Activated T-helper 2 cell treated with anti-CD3 and anti-CD28 coated beads, Interferon-gamma antibody, Interleukin-2, Interleukin-4, amounts not matched to agents 10 μg/mL and 5 μg/mL and 100 μg/mL, durations not matched to agents 14 hours and 24 hours and 36 hours (primary cell): ENCODE measurements at regions not wholly inside any gene's neighbourhood (a gene's known extent, or its start where the extent isn't known, plus 50 kb on each side); places are given as distances from the start of the nearest gene placed in this dataset.

Source experiments
- DNase-seq: peaks from one replicate; pipeline ENCODE4 v3.0.0; 2021; ENCODE audit warnings: low spot score
- H3K27ac Mint-ChIP-seq: one replicate; pipeline ENCODE4 v1.8.0; 2021; ENCODE audit warnings: mixed read lengths
- H3K27me3 Mint-ChIP-seq: one replicate; pipeline ENCODE4 v1.8.0; 2021; ENCODE audit warnings: low read depth, mixed read lengths
- H3K36me3 Mint-ChIP-seq: one replicate; pipeline ENCODE4 v1.8.0; 2021; ENCODE audit warnings: low read depth, mixed read lengths
- H3K4me1 Mint-ChIP-seq: one replicate; pipeline ENCODE4 v1.8.0; 2021; ENCODE audit warnings: low read depth, mixed read lengths
- H3K4me3 Mint-ChIP-seq: one replicate; pipeline ENCODE4 v1.8.0; 2021; ENCODE audit warnings: low read depth, mild to moderate bottlenecking, moderate library complexity, mixed read lengths
- H3K9me3 Mint-ChIP-seq: one replicate; pipeline ENCODE4 v1.8.0; 2021; ENCODE audit warnings: mixed read lengths
- intact Hi-C: fragments of 100-400 bp; cut with micrococcal nuclease; formaldehyde crosslinking; loops from one replicate; pipeline ENCODE4 v1.15.1; 2023

DNA sequence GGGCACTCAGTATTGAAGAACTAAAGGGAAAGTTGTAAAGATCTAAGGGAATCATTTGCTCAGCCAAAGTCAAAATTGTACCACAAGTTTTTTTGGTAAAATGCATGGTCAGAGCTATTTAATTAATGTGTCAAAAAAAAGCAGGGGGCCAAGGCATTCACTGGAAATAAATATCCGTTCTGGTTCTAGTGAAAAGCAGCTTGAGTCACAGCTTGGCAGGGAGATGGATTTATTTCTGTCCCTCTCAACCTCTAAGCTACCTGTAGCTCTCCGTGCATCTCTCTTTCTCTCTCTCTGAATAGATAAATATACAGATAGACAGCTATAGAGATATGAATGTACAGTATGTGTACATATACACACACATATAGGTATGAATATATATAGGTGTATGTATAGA is 554.4 kb upstream of the TMEM132C start:
- H3K4me3 Mint-ChIP-seq = no peak overlapping the region
- peaks cover 12% of the 10 kb centered on the region for H3K9me3 Mint-ChIP-seq
- DNase-seq = no peak
- no peak overlapping the region for H3K27ac Mint-ChIP-seq
- no peaks in the 10 kb centered on the region for H3K4me1 Mint-ChIP-seq
- H3K27me3 Mint-ChIP-seq = no peaks in the 10 kb centered on the region
- no peaks in the 10 kb centered on the region for H3K36me3 Mint-ChIP-seq
- intact Hi-C loops = no loop called here

DNA sequence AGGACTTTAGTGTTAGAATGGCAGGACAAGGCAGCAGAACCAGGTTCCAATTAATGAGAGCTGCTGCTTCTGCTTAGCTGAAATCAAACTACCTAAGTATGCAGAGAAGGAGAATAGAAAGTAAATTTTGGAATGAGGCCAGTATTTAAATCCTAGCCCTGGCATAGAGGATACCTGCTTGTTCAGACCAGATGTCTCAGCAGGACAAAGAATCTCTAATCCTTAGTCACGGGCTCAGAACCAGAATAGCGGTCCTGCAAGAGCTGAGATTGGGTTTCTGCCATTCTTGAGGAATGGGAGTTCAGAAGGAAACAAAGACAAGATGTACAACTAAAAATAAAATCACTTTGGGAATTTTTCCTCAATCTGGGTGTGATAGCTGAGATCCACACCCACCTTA is 550.8 kb upstream of the TMEM132C start:
- Mint-ChIP-seq H3K36me3 (no peaks in the 10 kb centered on the region), H3K4me3 (no peak overlapping the region), H3K27ac (no peak overlapping the region), H3K27me3 (no peaks in the 10 kb centered on the region), H3K9me3 (peaks cover 11% of the 10 kb centered on the region), H3K4me1 (no peaks in the 10 kb centered on the region)
- intact Hi-C loops = no loop called here
- no peak for DNase-seq

DNA sequence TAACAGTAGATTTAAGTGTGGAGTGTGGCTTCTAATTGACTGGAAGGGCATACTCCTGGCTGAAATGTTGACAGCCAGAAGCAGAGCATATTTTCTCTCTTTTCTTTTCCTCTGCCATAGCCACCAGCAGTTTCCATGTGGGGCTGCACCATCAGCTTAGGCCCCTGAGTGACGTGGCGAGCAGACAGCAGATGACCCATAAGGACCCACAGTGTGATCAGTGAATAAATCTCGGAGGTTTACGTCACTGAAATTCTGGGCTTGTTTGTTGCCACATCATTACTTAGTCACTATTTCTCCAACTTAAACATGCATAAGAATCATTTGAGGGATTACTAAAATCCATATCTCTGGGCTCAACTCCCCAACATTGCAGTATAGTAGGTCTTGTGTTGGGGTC is 549.7 kb upstream of the TMEM132C start:
- H3K36me3 Mint-ChIP-seq = no peaks in the 10 kb centered on the region
- no peaks in the 10 kb centered on the region for H3K27me3 Mint-ChIP-seq
- H3K27ac Mint-ChIP-seq = no peak overlapping the region
- H3K9me3 Mint-ChIP-seq = peaks cover 11% of the 10 kb centered on the region
- no peak overlapping the region for H3K4me3 Mint-ChIP-seq
- no peaks in the 10 kb centered on the region for H3K4me1 Mint-ChIP-seq
- DNase-seq = no peak
- intact Hi-C loops = no loop called here

DNA sequence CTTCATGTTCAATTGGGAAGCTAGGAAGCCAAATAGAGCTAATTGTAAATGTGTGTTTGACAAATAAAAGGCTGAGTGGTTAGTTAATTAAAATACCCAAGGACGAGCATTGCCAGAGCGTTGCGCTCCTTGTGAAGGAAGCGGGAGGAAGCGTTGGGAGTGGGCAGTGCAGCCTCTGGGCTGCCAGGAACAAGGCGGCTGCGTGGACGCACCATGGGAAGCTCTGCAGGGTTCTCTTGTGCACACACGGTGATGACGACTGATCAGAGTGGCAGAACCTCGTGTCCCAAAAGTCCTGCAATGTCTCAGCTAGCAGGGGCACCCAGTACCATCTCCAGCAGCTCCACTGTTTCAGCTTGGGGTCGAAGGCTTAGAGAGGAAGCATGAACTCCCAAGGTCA is 546.6 kb upstream of the TMEM132C start:
- Mint-ChIP-seq H3K36me3 (no peaks in the 10 kb centered on the region), H3K4me3 (no peak overlapping the region), H3K4me1 (no peaks in the 10 kb centered on the region), H3K27me3 (no peaks in the 10 kb centered on the region), H3K9me3 (peaks cover 12% of the 10 kb centered on the region), H3K27ac (no peak overlapping the region)
- intact Hi-C loops = no loop called here
- no peak for DNase-seq

GRCh38 chr12:127722611-127723010 is 544.4 kb upstream of the TMEM132C start:
- Mint-ChIP-seq H3K9me3 (peaks cover 12% of the 10 kb centered on the region), H3K36me3 (no peaks in the 10 kb centered on the region), H3K27me3 (no peaks in the 10 kb centered on the region), H3K4me3 (no peak overlapping the region), H3K4me1 (no peaks in the 10 kb centered on the region), H3K27ac (no peak overlapping the region)
- DNase-seq = no peak
- intact Hi-C loops = no loop called here

GRCh38 chr12:127723251-127723650 is 543.7 kb upstream of the TMEM132C start:
- intact Hi-C loops = no loop called here

DNA sequence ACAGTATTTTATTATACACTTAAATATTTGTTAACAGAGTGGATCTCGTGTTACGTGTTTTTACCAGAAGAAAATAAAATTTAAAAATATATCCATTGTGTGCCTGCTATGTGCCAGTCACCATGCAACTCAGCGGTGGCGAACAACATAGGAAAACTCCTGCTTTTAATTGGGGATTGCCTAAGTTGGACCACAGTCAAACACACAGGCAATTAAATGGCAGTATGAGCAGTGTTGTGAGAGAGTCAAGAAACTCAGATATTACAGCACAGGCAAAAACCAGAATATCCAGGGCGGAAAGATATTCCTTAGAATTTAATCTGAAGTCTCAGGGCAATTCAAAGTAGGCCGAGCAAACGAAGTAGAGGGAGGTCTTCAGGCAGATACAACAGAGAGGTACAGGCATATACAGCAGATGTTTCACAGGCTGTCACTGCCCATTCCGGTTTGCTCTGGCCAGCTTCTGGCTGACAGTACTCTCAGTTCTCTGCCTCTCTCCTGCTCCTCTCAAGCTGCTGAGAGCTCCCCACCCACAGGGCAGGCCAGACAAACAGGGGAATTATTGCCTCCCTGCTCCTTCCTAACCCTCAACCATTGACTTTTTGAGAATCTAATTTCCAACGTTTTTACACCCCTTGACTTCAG is 540.2 kb upstream of the TMEM132C start:
- intact Hi-C loops = no loop called here
- no peak for DNase-seq
- no peaks in the 10 kb centered on the region for H3K36me3 Mint-ChIP-seq
- H3K27me3 Mint-ChIP-seq = no peaks in the 10 kb centered on the region
- H3K9me3 Mint-ChIP-seq = peaks cover 15% of the 10 kb centered on the region
- H3K4me3 Mint-ChIP-seq = no peak overlapping the region
- no peaks in the 10 kb centered on the region for H3K4me1 Mint-ChIP-seq
- no peak overlapping the region for H3K27ac Mint-ChIP-seq

More at GRCh38 chr12:127723251-127723650, 543.7 kb upstream of the TMEM132C start:
- DNase-seq = no peak
- no peak overlapping the region for H3K27ac Mint-ChIP-seq
- H3K4me1 Mint-ChIP-seq = no peaks in the 10 kb centered on the region
- no peaks in the 10 kb centered on the region for H3K27me3 Mint-ChIP-seq
- no peaks in the 10 kb centered on the region for H3K36me3 Mint-ChIP-seq
- no peak overlapping the region for H3K4me3 Mint-ChIP-seq
- peaks cover 5% of the 10 kb centered on the region for H3K9me3 Mint-ChIP-seq

DNA sequence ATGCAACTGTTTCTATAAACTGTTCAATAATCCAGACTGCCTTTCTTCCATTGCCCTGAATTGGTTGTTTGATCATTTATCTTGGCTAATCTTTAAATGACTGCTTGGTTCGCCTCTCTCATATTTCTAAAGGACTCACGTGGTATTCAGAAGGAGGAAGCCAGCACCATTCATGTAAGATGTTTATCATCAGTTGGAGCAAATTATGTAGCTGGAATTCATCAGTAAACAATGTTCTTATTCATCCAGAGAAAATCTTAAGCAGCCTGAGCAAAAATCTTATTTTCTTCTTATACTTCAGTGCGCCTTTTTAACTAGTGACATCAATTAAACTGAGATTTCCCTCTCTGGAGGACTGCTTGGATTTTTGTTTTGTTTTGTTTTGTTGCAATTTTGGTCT is 538.7 kb upstream of the TMEM132C start:
- Mint-ChIP-seq H3K27me3 (no peaks in the 10 kb centered on the region), H3K27ac (no peak overlapping the region), H3K9me3 (peaks cover 21% of the 10 kb centered on the region), H3K4me3 (no peak overlapping the region), H3K4me1 (no peaks in the 10 kb centered on the region), H3K36me3 (no peaks in the 10 kb centered on the region)
- no peak for DNase-seq
- intact Hi-C loops = no loop called here

DNA sequence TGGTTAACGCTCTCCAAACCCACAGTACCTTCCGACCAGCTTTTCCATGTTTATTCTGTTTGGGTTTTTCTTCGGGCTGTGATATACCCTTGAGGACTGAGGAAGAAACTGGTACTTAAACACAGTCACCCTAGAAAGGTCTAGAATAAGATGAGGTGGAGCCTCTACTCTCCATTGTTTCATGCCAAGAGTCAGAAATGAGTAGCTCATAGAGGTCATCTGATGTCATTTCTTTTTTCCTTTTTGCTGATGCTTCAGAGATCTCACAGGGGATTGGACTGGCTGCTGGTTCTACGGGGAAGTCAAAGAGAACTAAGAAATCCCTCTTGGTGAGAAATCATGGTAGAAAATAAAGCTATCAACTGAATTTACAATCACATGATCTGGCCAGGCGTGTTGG is 538.2 kb upstream of the TMEM132C start:
- no peaks in the 10 kb centered on the region for H3K36me3 Mint-ChIP-seq

GRCh38 chr12:127729381-127729780 is 537.6 kb upstream of the TMEM132C start:
- Mint-ChIP-seq H3K36me3 (no peaks in the 10 kb centered on the region), H3K27me3 (no peaks in the 10 kb centered on the region), H3K4me1 (no peaks in the 10 kb centered on the region), H3K4me3 (no peak overlapping the region), H3K9me3 (peaks cover 25% of the 10 kb centered on the region), H3K27ac (no peak overlapping the region)
- DNase-seq = no peak
- intact Hi-C loops = no loop called here

More for the DNA sequence above, 538.2 kb upstream of the TMEM132C start:
- Mint-ChIP-seq H3K27me3 (no peaks in the 10 kb centered on the region), H3K9me3 (peaks cover 25% of the 10 kb centered on the region), H3K27ac (no peak overlapping the region), H3K4me3 (no peak overlapping the region), H3K4me1 (no peaks in the 10 kb centered on the region)
- DNase-seq = no peak
- intact Hi-C loops = no loop called here

DNA sequence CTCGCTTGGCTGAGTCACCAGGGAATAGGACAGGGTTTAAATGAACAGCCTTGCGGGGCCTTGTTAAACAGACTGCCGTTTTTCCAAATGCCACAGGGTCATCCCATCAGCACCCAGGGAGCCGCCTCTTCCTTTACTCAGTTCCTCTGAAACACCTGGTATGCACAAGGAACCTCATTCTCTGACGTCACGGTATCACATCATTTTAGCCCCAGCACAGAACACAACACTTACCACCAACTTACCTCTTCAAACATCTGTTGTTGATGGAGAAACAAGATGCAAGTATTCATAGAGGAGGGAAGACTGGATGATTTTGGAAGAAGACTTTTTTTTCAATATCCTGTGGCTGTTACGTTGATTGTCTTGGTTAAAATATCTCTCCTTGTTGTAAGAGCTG is 535.3 kb upstream of the TMEM132C start:
- no peaks in the 10 kb centered on the region for H3K4me1 Mint-ChIP-seq
- H3K4me3 Mint-ChIP-seq = no peak overlapping the region
- no peaks in the 10 kb centered on the region for H3K36me3 Mint-ChIP-seq
- peaks cover 31% of the 10 kb centered on the region for H3K9me3 Mint-ChIP-seq
- H3K27ac Mint-ChIP-seq = no peak overlapping the region
- intact Hi-C loops = no loop called here
- H3K27me3 Mint-ChIP-seq = no peaks in the 10 kb centered on the region
- no peak for DNase-seq

GRCh38 chr12:127742231-127742630 is 524.7 kb upstream of the TMEM132C start:
- Mint-ChIP-seq H3K4me1 (no peaks in the 10 kb centered on the region), H3K27me3 (no peaks in the 10 kb centered on the region), H3K36me3 (no peaks in the 10 kb centered on the region), H3K27ac (no peak overlapping the region), H3K4me3 (no peak overlapping the region), H3K9me3 (peaks cover 17% of the 10 kb centered on the region)
- no peak for DNase-seq
- intact Hi-C loops = no loop called here

DNA sequence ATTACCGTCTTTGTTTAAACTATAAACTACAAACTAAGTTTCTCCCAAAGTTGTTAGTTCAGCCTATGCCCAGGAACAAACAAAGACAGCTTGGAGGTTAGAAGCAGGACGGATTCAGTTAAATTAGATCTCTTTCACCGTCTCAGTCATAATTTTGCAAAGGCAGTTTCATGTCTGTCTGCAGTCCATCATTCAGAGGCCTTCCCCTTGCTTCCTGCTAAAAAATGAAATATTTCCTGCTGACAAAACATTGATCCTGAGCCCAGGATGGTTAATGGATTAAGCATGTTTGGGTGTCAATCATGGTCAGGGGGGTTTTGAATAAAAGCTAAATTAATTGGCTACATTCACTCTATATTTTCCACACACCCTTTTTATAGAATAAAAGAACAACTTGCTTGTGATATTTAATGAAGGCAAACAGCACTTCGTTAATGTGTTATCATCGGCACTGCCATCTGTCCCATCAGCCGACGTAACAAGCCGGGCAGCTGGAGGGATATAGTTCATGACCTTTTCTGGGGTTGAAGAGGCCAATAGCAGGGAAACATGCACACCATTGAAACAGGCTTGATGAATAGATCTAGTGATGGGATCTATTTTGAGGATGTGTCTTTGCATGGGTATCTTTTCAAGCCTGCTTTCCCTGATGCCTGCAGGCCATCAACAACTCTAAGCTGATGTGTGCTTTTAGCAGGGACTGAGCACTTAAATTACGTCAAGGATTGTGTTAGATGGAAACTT is 521.3 kb upstream of the TMEM132C start:
- Mint-ChIP-seq H3K4me3 (no peak overlapping the region), H3K27ac (no peak overlapping the region), H3K36me3 (no peaks in the 10 kb centered on the region), H3K27me3 (no peaks in the 10 kb centered on the region), H3K4me1 (no peaks in the 10 kb centered on the region), H3K9me3 (peaks cover 15% of the 10 kb centered on the region)
- DNase-seq = no peak
- intact Hi-C loops = no loop called here
